RPMI7951 (cell line): ENCODE measurements at regions not wholly inside any gene's neighbourhood (a gene's known extent, or its start where the extent isn't known, plus 50 kb on each side); places are given as distances from the start of the nearest gene placed in this dataset.

ENCODE experiments used
- DNase-seq: peaks from one replicate; pipeline ENCODE4 v3.0.0-alpha.2; 2012; ENCODE audit warnings: low read depth

- no peak for DNase-seq
Measured at GRCh38 chr12:67370979-67371378, 101.8 kb downstream of the CAND1 start.

GRCh38 chr12:67377021-67377420, 107.9 kb downstream of the CAND1 start:
- no peak for DNase-seq

DNA sequence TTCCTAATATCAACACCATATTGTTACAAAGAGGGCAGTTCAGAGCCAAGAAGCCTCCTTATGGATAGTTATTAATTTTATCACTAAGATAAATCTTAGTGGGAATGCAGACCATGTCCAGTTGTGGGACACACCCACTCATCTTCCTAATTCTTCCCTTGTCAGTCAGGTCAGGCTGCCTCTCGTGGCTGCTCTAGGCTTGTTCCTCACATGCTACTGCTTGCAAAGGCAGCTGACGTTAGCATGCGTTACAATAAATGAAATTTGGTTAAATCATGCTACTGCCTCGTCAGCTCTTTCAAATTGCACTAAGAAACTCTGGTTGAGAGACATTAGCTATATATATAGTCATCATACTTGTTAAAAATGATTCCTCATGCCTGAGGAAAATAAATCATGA, 108.4 kb downstream of the CAND1 start:
- DNase-seq: no peak

- DNase-seq: peak; percentile 39
Measured at GRCh38 chr12:67382241-67382871, 113.2 kb downstream of the CAND1 start.

GRCh38 chr12:67386869-67387565, 117.9 kb downstream of the CAND1 start:
- DNase-seq: no peak

DNA sequence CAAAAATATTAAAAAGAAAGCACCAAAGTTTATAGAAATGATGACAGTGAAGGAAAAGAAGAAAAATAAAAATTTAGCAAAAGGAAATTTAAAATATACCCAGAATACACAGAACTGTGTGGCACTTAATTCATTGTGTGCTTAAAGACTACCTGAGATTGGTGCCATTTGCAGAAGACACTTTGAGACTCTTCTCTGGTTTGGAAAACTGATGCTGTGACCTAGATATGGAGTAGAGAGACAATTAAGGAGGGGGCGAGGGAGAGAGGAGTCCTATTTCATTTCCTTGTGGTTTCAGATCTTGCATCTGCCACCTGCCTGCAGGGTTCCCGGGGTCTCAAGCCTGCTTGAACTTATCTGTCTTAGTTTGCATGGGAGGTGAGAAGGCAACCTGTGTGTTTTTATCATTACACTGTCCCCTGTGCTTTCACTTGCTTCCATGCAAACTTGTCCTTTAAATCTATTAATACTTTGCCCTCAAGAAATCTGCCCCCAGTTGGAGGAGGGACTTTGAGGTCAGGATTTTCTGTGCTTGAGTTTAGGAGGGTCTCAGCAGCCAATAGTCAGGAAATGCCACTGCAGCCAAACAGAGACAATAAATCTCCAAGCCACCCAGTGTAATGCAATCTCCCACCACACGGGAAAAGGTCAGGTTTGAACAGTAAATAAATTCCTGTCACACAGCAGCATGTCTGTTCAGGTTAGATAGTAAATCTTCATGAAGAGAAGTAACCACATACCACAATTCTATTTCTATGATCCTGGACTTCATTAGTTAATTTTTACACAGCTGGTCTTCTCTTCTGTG, 119.4 kb downstream of the CAND1 start:
- no peak for DNase-seq

DNA sequence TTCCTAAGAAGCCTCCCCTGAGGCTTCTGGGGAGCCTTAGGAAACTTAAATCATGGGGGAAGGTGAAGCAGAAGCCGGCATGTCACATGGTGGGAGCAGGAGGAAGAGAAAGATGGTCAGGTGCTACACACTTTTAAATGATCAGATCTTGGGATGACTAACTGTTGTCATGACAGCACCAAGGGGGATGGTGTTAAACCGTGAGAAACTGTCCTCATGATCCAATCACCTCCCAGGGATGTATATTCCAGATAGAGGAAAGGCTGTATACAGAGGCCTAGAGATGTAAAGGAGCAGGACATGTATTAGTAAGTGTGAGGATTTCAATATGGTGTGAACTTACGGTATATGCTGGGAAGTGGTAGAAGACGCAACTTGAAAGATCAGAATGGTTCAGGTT, 121.1 kb downstream of the CAND1 start:
- no peak for DNase-seq

- no peak for DNase-seq
Measured at GRCh38 chr12:67391034-67391433, 121.9 kb downstream of the CAND1 start.

GRCh38 chr12:67391656-67392055, 122.5 kb downstream of the CAND1 start:
- DNase-seq: no peak

DNA sequence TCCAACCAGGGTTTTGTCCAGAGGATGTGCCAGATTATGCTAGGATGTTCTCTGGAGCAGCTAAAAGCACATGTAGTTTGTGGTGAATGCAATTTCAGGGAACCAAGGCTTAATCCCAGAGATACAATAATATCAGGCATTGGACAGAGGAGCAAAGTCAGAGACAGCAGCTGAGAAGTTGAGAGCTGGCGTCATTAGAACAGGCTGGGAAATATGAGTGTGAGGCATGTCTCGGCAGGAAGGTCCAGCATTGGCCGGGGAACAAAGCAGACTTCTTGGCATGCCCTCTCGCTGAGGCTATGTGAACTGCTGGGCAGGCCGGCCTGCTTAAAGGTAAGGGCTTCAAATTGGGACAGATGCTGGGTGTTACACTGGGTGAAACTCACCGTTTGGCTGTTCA, 125.4 kb downstream of the CAND1 start:
- no peak for DNase-seq

GRCh38 chr12:67400742-67401141, 131.6 kb downstream of the CAND1 start:
- DNase-seq: no peak

DNA sequence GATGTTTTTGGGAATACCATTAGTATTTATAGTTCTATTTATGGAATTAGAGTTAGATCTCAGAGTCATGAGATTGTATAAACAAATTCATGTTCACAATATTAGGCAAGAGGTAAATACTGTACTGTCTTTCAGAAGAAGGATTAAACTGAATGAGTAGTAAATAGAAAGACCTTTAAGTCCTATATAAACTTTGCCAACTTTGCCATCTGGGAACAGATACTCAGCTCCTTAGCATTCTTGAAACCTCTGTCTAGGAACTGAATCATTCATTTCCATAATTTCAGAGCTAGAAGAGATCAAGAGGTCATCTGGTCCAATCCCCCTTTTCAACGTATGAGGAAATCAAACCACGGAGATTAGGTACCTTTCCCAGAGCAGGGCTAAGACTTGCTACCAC, 141.1 kb downstream of the CAND1 start:
- peak; percentile 34 for DNase-seq

- no peak for DNase-seq
Measured at GRCh38 chr12:67410667-67411067, 141.5 kb downstream of the CAND1 start.

DNA sequence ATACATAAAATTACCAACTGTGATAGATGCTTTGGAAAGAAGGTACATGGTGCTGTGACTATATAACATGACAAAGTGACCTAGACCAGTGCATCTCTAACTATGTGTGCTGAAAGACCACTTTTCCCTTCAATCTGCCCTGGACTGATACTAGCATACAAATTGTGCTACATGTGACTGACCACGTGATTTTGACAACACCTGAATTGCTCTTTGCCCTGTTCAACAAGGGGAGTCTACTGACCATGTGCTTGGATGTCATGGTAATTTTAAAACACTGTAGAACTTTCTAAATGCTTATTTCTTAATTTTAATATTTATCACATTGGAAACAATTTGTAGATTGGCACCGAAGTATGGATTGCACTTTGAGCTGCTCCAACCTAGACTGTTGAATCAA, 142.4 kb downstream of the CAND1 start:
- no peak for DNase-seq

GRCh38 chr12:67413577-67413976, 144.4 kb downstream of the CAND1 start:
- DNase-seq: peak; percentile 83

DNA sequence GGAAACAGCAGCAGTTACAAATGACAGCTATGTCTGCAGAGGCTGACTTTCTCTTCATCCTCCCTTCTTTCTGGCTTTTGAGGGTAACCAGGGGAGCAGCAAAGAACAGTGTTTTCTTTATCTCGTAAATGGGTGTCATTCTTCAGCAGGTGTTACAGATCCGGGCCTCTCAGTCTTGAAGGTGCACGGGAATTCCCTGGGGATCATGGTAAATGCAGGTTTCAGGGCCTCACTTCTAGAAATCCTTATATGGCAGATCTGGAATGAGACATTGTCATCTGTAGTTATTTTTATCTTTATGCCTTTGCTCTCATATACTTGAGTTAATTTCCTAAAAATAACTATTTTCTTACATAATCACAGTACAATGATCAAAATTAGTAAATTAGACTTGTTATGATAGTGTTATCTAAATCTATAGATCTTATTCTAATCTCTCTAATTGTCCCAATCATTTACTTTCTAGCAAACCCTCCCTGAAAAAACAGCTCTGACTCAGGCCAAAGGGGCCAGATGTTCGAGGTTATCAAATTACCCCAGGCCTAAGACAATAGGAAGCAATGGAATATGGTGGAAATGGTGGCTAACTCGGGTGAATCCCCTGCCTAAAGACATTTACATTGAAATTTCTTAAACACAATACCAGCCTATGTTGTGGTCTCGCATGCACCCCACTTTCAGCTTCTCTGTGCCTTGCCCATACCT, 145.0 kb downstream of the CAND1 start:
- DNase-seq: no peak

GRCh38 chr12:67415473-67415872, 146.3 kb downstream of the CAND1 start:
- DNase-seq: peak; percentile 46

- no peak for DNase-seq
Measured at GRCh38 chr12:67419810-67420209, 150.7 kb downstream of the CAND1 start.

DNA sequence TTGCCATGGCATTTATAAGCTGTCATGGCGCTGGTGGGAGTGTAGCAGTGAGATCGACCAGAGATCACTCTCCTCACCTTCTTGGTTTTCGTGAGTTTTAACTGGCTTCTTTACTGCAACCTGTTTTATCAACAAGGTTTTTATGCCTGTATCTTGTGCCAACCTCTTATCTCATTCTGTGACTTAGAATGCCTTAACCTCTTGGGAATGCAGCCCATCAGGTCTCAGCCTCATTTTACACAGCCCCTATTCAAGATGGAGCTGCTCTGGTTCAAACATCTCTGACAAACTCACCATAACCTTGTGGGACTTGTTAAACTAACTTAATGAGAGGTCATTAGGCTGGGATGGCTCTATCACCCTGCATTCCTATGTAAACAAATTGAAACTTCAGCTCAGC, 151.3 kb downstream of the CAND1 start:
- DNase-seq: no peak

- DNase-seq: no peak
Measured at GRCh38 chr12:67422081-67422480, 152.9 kb downstream of the CAND1 start.

DNA sequence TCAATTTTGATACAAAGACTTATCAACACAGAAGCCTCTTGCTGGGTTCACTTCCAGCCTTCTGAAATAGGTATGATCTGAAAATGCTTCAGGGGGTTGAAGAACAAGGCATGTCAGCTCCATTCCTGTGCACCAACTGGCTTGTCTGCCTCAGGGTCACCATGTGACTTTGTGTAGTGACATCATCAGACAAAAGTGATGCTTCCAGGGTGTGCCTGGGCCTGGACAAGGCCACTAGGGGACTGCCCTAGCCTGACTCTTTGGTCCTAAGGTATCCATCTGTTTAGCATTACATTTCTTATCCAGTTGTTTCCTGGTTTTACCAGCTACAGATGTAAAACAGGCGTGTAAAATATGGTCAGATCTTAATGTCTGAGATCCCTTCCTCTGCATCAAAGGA, 155.6 kb downstream of the CAND1 start:
- DNase-seq: peak; percentile 43

- DNase-seq: no peak
Measured at GRCh38 chr12:67425394-67425793, 156.2 kb downstream of the CAND1 start.
